Spleen (tissue), 11 donors: ENCODE measurements at regions not wholly inside any gene's neighbourhood (a gene's known extent, or its start where the extent isn't known, plus 50 kb on each side); places are given as distances from the start of the nearest gene placed in this dataset.

ENCODE experiments used
- DNase-seq: peaks from one replicate; pipeline ENCODE4 v3.0.0-alpha.2; 2020
- H3K27ac ChIP-seq, 8 donors: fragments of 200-600 bp; sonication (generic) in 7 of 8; 1 replicate in 4 of 8; 2 replicates in 4 of 8; pipeline versions ENCODE4 v1.5.0 to v1.8.0; 2016 to 2021; ENCODE audit warnings: inconsistent platforms in 4 of 8, mild to moderate bottlenecking in 4 of 8, moderate library complexity in 1 of 8
- H3K27me3 ChIP-seq, 7 donors: fragments of 200-600 bp; sonication (generic) in 6 of 7; replicated peaks in 1 of 7; 1 replicate in 4 of 7; 2 replicates in 3 of 7; pipeline versions ENCODE4 v1.5.0 to v1.8.0; 2016 to 2021; ENCODE audit warnings: inconsistent platforms in 3 of 7, mild to moderate bottlenecking in 1 of 7
- H3K36me3 ChIP-seq, 6 donors: fragments of 200-600 bp; sonication (generic) in 5 of 6; 1 replicate in 4 of 6; 2 replicates in 2 of 6; pipeline versions ENCODE4 v1.5.0 to v1.8.0; 2016 to 2021; ENCODE audit warnings: inconsistent platforms in 2 of 6
- H3K4me1 ChIP-seq, 6 donors: fragments of 200-600 bp; sonication (generic) in 5 of 6; 1 replicate in 3 of 6; 2 replicates in 3 of 6; pipeline versions ENCODE4 v1.5.0 to v1.8.0; 2016 to 2021; ENCODE audit warnings: inconsistent platforms in 3 of 6
- H3K4me3 ChIP-seq, 8 donors: fragments of 200-600 bp; sonication (generic) in 7 of 8; 1 replicate in 4 of 8; 2 replicates in 4 of 8; pipeline versions ENCODE4 v1.5.0 to v1.8.0; 2016 to 2021; ENCODE audit warnings: inconsistent platforms in 4 of 8, mild to moderate bottlenecking in 4 of 8, moderate library complexity in 2 of 8
- H3K9me3 ChIP-seq, 8 donors: fragments of 200-600 bp; sonication (generic) in 7 of 8; 1 replicate in 4 of 8; 2 replicates in 4 of 8; pipeline versions ENCODE4 v1.5.0 to v1.8.0; 2016 to 2021; ENCODE audit warnings: inconsistent platforms in 4 of 8
- POLR2A ChIP-seq, 3 donors: fragments of 450-650 bp; IDR thresholded peaks; one replicate each; pipeline ENCODE4 v1.5.1; 2017; ENCODE audit warnings: antibody characterized with exemption in 3 of 3, mild to moderate bottlenecking in 1 of 3
- POLR2AphosphoS5 ChIP-seq, 3 donors: sonication (generic); formaldehyde crosslinking; IDR thresholded peaks; one replicate each; pipeline ENCODE4 v1.5.1; 2017; ENCODE audit warnings: antibody characterized with exemption in 3 of 3
- WGBS, 5 donors: extraction: QIAGEN DNeasy Blood & Tissue Kit in 3 of 5; methylation state at CpG; one replicate each; pipeline versions ENCODE4 v1.1.5 to v1.1.7; 2013 to 2018; 5-methylcytosine and 5-hydroxymethylcytosine counted together
- intact Hi-C: fragments of 100-400 bp; cut with DNase I; formaldehyde crosslinking; loops from one replicate; pipeline ENCODE4 v1.15.0; 2023; ENCODE audit warnings: low total_unique reads
- TF ChIP-seq, protein P1 (sequence below), 11 experiments: fragments of 200-600 bp in 7 of 11; fragments of 450-650 bp in 4 of 11; sonication (generic) in 4 of 11; IDR thresholded peaks in 8 of 11; conservative IDR thresholded peaks in 3 of 11; 1 replicate in 7 of 11; 2 replicates in 4 of 11; pipeline versions ENCODE4 v1.4.0 to v1.8.0; 2016 to 2021; ENCODE audit warnings: antibody characterized with exemption in 11 of 11, inconsistent platforms in 4 of 11, mild to moderate bottlenecking in 1 of 11
- donor health status: healthy with polysubstance abuse.
- donor health status: DM: no; HTN: no; CAD: no; lungs with moderate emphysema.
- donor health status: DM: no; HTN: no; CAD: no.
- donor health status: Bipolar disorder and iron deficiency.
- donor health status: healthy.
- donor health status: DM: no; HTN: no; CAD: no.
- donor health status: DM: yes; HTN: yes; CAD: no.

- Histone ChIP-seq H3K4me3 (no peak overlapping the region), H3K27ac (no peak overlapping the region), H3K9me3 (no peaks in the 10 kb centered on the region), H3K36me3 (no peaks in the 10 kb centered on the region), H3K27me3 (peaks cover 0 to 6% (median 0%) of the 10 kb centered on the region in 7 donors), H3K4me1 (no peaks in the 10 kb centered on the region)
- intact Hi-C loops = no loop called here
- no peak for DNase-seq
- TF ChIP-seq POLR2A (IDR thresholded peaks at IDR 0.05) (no peak), POLR2AphosphoS5 (IDR thresholded peaks at IDR 0.05) (no peak)
- TF ChIP-seq, protein P1, sequence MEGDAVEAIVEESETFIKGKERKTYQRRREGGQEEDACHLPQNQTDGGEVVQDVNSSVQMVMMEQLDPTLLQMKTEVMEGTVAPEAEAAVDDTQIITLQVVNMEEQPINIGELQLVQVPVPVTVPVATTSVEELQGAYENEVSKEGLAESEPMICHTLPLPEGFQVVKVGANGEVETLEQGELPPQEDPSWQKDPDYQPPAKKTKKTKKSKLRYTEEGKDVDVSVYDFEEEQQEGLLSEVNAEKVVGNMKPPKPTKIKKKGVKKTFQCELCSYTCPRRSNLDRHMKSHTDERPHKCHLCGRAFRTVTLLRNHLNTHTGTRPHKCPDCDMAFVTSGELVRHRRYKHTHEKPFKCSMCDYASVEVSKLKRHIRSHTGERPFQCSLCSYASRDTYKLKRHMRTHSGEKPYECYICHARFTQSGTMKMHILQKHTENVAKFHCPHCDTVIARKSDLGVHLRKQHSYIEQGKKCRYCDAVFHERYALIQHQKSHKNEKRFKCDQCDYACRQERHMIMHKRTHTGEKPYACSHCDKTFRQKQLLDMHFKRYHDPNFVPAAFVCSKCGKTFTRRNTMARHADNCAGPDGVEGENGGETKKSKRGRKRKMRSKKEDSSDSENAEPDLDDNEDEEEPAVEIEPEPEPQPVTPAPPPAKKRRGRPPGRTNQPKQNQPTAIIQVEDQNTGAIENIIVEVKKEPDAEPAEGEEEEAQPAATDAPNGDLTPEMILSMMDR (IDR thresholded peaks at IDR 0.05 in 8 of 11, conservative IDR thresholded peaks at IDR 0.05 in 3 of 11) = no peak
- WGBS, 5 donors = 83 to 90% (median 89%) methylated on average over 14 of the region's 14 CpGs
These were observed 53.5 kb upstream of the ARL8B start for GRCh38 chr3:5068531-5069050.

- peaks cover 0 to 6% (median 0%) of the 10 kb centered on the region in 7 donors for H3K27me3 ChIP-seq
- H3K27ac ChIP-seq = no peak overlapping the region
- intact Hi-C loops = no loop called here
- H3K9me3 ChIP-seq = no peaks in the 10 kb centered on the region
- 85 to 92% (median 85%) methylated on average over 2 of the region's 2 CpGs for WGBS, 5 donors
- no peaks in the 10 kb centered on the region for H3K4me1 ChIP-seq
- no peaks in the 10 kb centered on the region for H3K36me3 ChIP-seq
- H3K4me3 ChIP-seq = no peak overlapping the region
- TF ChIP-seq, protein P1 (IDR thresholded peaks at IDR 0.05 in 8 of 11, conservative IDR thresholded peaks at IDR 0.05 in 3 of 11) = no peak
- TF ChIP-seq POLR2A (IDR thresholded peaks at IDR 0.05) = no peak
- no peak for TF ChIP-seq POLR2AphosphoS5 (IDR thresholded peaks at IDR 0.05)
- DNase-seq = no peak
These were observed 52.5 kb upstream of the ARL8B start for GRCh38 chr3:5069627-5070026.

- WGBS, 5 donors = 45 to 74% (median 57%) methylated on average over 7 of the region's 7 CpGs
- Histone ChIP-seq H3K36me3 (no peaks in the 10 kb centered on the region), H3K4me1 (no peaks in the 10 kb centered on the region), H3K27me3 (peaks cover 0 to 6% (median 0%) of the 10 kb centered on the region in 7 donors), H3K27ac (no peak overlapping the region), H3K9me3 (no peaks in the 10 kb centered on the region), H3K4me3 (no peak overlapping the region)
- intact Hi-C loops = no loop called here
- no peak for DNase-seq
- TF ChIP-seq POLR2AphosphoS5 (IDR thresholded peaks at IDR 0.05) (no peak), POLR2A (IDR thresholded peaks at IDR 0.05) (no peak)
- TF ChIP-seq, protein P1 (IDR thresholded peaks at IDR 0.05 in 8 of 11, conservative IDR thresholded peaks at IDR 0.05 in 3 of 11) = no peak
These were observed 51.0 kb upstream of the ARL8B start for GRCh38 chr3:5071061-5071460.

DNA sequence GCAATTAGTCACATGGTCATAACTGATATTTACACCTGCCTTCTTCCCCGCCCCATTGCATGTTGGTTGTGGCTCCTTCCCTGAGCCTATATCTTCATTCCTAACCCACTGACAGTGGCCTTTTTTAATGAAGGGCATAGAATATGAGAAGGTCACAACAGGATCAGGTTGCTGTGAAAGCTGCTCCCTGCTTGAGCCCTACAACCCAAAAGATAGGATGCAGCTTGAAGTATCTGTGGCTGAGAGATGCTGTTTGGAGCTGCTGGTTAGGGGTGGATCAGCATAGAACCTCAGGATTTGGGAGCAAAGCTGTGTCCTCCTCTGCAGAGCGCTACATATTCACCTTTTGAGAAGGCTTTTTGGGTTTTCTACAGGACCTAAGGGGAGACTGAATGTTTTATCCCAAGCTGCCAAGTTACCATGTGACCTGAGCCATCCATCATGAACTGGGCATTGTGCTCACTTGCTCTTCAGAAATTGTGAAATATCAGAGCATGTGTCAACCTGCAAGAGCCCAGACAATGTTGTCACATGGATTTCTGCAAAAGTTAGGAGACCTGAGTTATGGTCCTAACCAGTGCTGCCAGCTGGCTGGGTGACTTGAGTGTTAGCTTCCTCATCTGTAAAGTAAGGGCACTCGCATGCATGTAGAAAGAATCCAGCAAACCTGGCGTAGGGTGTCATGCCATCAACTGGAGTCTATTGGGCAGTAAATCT, 49.8 kb upstream of the ARL8B start:
- TF ChIP-seq POLR2AphosphoS5 (IDR thresholded peaks at IDR 0.05) = no peak
- TF ChIP-seq, protein P1 (IDR thresholded peaks at IDR 0.05 in 8 of 11, conservative IDR thresholded peaks at IDR 0.05 in 3 of 11) = no peak
- TF ChIP-seq POLR2A (IDR thresholded peaks at IDR 0.05) = no peak
- Histone ChIP-seq H3K9me3 (no peaks in the 10 kb centered on the region), H3K27ac (no peak overlapping the region), H3K4me1 (no peaks in the 10 kb centered on the region), H3K4me3 (no peak overlapping the region), H3K36me3 (no peaks in the 10 kb centered on the region), H3K27me3 (peaks cover 0 to 6% (median 0%) of the 10 kb centered on the region in 7 donors)
- DNase-seq = no peak
- WGBS, 5 donors = 80 to 93% (median 88%) methylated on average over 4 of the region's 4 CpGs
- intact Hi-C loops = no loop called here
